ENCODE measurements at regions not wholly inside any gene's neighbourhood (a gene's known extent, or its start where the extent isn't known, plus 50 kb on each side); places are given as distances from the start of the nearest gene placed in this dataset.
"Not testable (repeated sequence)": the region's sequence is repeated elsewhere in the genome, so short reads cannot be mapped to it uniquely, and the experiment has no call there.

DNA sequence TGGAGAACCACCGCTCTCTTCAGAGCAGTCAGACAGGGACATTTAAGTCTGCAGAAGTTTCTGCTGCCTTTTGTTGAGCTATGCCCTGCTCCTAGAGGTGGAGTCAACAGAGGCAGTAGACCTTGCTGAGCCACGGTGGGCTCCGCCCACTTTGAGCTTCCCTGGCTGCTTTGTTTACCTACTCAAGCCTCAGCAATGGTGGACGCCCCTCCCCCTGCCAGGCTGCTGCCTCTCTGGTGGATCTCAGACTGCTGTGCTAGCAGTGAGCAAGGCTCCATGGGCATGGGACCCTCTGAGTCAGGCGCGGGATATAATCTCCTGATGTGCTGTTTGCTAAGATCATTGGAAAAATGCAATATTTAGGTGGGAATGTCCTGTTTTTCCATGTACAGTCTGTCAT, 89.5 kb upstream of the COP1 start:
- H3K9me3 Mint-ChIP-seq, result peaks cover 43% of the 10 kb centered on the region
- not testable (repeated sequence) for H3K27me3 Mint-ChIP-seq, H3K4me1 Mint-ChIP-seq, H3K27ac Mint-ChIP-seq, H3K4me3 Mint-ChIP-seq, DNase-seq, H3K36me3 Mint-ChIP-seq

DNA sequence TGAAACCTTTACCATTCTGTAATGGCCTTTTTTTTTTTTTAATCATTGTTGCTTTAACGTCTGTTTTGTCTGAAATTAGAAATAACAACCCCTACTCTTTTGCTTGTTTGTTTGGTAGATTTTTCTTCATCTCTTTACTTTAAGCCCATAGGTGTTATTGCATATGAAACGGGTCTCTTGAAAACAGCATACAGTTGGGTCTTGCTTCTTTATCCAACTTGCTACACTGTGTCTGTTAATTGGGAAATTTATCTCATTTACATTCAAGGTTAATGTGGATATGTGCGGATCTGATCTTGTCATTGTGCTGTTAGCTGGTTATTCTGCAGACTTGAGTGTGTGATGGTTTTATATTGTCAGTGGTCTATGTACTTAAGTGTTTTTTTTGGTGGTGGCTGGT, 78.9 kb upstream of the COP1 start:
- Mint-ChIP-seq H3K27me3 (peaks cover 17% of the 10 kb centered on the region), H3K4me3 (no peak overlapping the region), H3K4me1 (no peaks in the 10 kb centered on the region), H3K27ac (no peak overlapping the region), H3K9me3 (peaks cover 23% of the 10 kb centered on the region), H3K36me3 (peaks cover 8% of the 10 kb centered on the region)
- no peak for DNase-seq

DNA sequence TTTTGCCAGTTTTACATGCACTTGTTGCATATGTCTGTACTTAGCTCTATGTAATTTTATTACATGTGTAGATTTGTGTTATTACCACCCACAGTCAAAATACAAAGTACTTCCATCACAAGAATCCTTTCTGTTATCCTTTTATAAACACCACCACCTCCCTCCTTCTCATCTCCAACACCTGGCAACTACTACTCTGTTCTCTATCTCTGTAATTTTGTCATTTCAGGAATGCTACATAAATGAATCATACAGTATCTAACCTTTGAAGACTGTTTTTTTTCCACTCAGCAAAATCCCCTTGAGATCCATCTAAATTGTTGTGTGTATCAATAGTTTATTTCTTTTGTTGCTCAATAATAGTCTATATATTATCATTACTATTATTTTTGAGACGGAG, 64.5 kb upstream of the COP1 start:
- Mint-ChIP-seq H3K4me3 (no peak overlapping the region), H3K36me3 (no peaks in the 10 kb centered on the region)
- no peak for DNase-seq

More for the DNA sequence above, 64.5 kb upstream of the COP1 start:
- Mint-ChIP-seq H3K9me3 (no peaks in the 10 kb centered on the region), H3K27me3 (no peaks in the 10 kb centered on the region), H3K27ac (no peak overlapping the region), H3K4me1 (peaks cover 3% of the 10 kb centered on the region)

Measured in activated naive CD8-positive, alpha-beta T cell treated with anti-CD3 and anti-CD28 coated beads for 36 hours (primary cell).